H1 (cell line): ENCODE measurements at regions not wholly inside any gene's neighbourhood (a gene's known extent, or its start where the extent isn't known, plus 50 kb on each side); places are given as distances from the start of the nearest gene placed in this dataset.

Experiments used
- CTCF ChIA-PET: fragments of 300-600 bp; sonication (Branson Sonifier 250); formaldehyde crosslinking; loops from one replicate; lab custom pipeline; 2021; ENCODE audit not compliant: partially characterized antibody; lab: Charles Lee
- POLR2A ChIA-PET: fragments of 300-600 bp; sonication (Branson Sonifier 250); formaldehyde crosslinking; loops from one replicate; lab custom pipeline; 2021; ENCODE audit warnings: inconsistent platforms; ENCODE audit not compliant: partially characterized antibody; lab: Charles Lee
- DNase-seq, 2 experiments: peaks; one replicate each; pipeline versions ENCODE4 v3.0.0 to v3.0.0-alpha.2; 2010 to 2022; ENCODE audit warnings: low spot score in 2 of 2, low read depth in 1 of 2, mixed read lengths in 1 of 2
- FAIRE-seq: peaks from 2 replicates; lab custom pipeline; 2011; peaks lifted over from hg19 to GRCh38; lab: Jason Lieb, UNC
- H2AFZ ChIP-seq: 2 replicates; pipeline ENCODE4 v1.8.1; 2012; ENCODE audit warnings: low read length, inconsistent platforms
- H2AK5ac ChIP-seq: 2 replicates; pipeline ENCODE4 v1.6.1; 2013; ENCODE audit warnings: low read depth, low read length
- H2BK120ac ChIP-seq: replicated peaks from 2 replicates; pipeline ENCODE3; 2013; ENCODE audit warnings: low read depth, low read length, inconsistent platforms
- H2BK12ac ChIP-seq: 2 replicates; pipeline ENCODE4 v1.6.1; 2013; ENCODE audit warnings: low read depth, low read length
- H2BK15ac ChIP-seq: 2 replicates; pipeline ENCODE4 v1.6.1; 2013; ENCODE audit warnings: low read length
- H2BK20ac ChIP-seq: 2 replicates; pipeline ENCODE4 v1.6.1; 2013; ENCODE audit warnings: low read length
- H2BK5ac ChIP-seq: 2 replicates; pipeline ENCODE4 v1.6.1; 2013; ENCODE audit warnings: low read depth, low read length
- H3K14ac ChIP-seq: 2 replicates; pipeline ENCODE4 v1.6.1; 2013; ENCODE audit warnings: inconsistent platforms; ENCODE audit not compliant: insufficient read length
- H3K18ac ChIP-seq: 2 replicates; pipeline ENCODE4 v1.6.1; 2013; ENCODE audit warnings: low read length; ENCODE audit errors: extremely low read depth
- H3K23ac ChIP-seq: 2 replicates; pipeline ENCODE4 v1.6.1; 2013; ENCODE audit warnings: inconsistent platforms; ENCODE audit not compliant: insufficient read length
- H3K23me2 ChIP-seq: 2 replicates; pipeline ENCODE4 v1.6.1; 2013; ENCODE audit warnings: low read depth, low read length
- H3K27ac ChIP-seq: 2 replicates; pipeline ENCODE4 v1.6.1; 2011; ENCODE audit warnings: low read depth, low read length, inconsistent platforms
- H3K27me3 ChIP-seq, 4 experiments: replicated peaks in 1 of 4; 1 replicate in 1 of 4; 2 replicates in 3 of 4; pipeline versions ENCODE4 v1.6.1 to v1.8.1; 2011 to 2013; ENCODE audit warnings: low read length in 3 of 4, mild to moderate bottlenecking in 3 of 4, inconsistent platforms in 2 of 4, mixed read lengths in 2 of 4, moderate library complexity in 1 of 4; ENCODE audit not compliant: control insufficient read depth in 3 of 4, insufficient read depth in 3 of 4; ENCODE audit errors: extremely low read depth in 1 of 4
- H3K36me3 ChIP-seq, 4 experiments: 2 replicates each; pipeline versions ENCODE4 v1.6.1 to v1.8.1; 2011 to 2013; ENCODE audit warnings: mild to moderate bottlenecking in 4 of 4, low read length in 3 of 4, moderate library complexity in 2 of 4, control low read depth in 1 of 4, inconsistent platforms in 1 of 4; ENCODE audit not compliant: insufficient read depth in 4 of 4, control insufficient read depth in 2 of 4
- H3K4ac ChIP-seq: replicated peaks from 2 replicates; pipeline ENCODE3; 2013; ENCODE audit warnings: low read length, low read depth, mixed read lengths, inconsistent platforms; ENCODE audit not compliant: insufficient read length
- H3K4me1 ChIP-seq, 4 experiments: replicated peaks in 1 of 4; 1 replicate in 1 of 4; 2 replicates in 3 of 4; pipeline versions ENCODE4 v1.6.1 to v1.8.1; 2011 to 2013; ENCODE audit warnings: low read length in 3 of 4, inconsistent platforms in 2 of 4, mixed read lengths in 1 of 4; ENCODE audit not compliant: insufficient read depth in 4 of 4, control insufficient read depth in 3 of 4
- H3K4me2 ChIP-seq, 2 experiments: 2 replicates each; pipeline versions ENCODE4 v1.6.1 to v1.8.1; 2011 to 2013; ENCODE audit warnings: low read depth in 2 of 2, low read length in 2 of 2, control low read depth in 1 of 2, inconsistent platforms in 1 of 2, mild to moderate bottlenecking in 1 of 2; ENCODE audit not compliant: insufficient read depth in 1 of 2
- H3K4me3 ChIP-seq, 4 experiments: fragments of 200-600, 300-600 bp in 1 of 4; sonication (generic), shearing (Covaris generic), sonication (Bioruptor Twin) in 1 of 4; 2 replicates each; pipeline versions ENCODE4 v1.5.1 to v1.8.1; 2011 to 2016; ENCODE audit warnings: low read length in 4 of 4, low read depth in 3 of 4, control low read depth in 2 of 4, inconsistent platforms in 2 of 4, mild to moderate bottlenecking in 2 of 4, mixed read lengths in 1 of 4, moderate library complexity in 1 of 4; ENCODE audit not compliant: insufficient read depth in 2 of 4; ENCODE audit errors: extremely low read depth in 1 of 4
- H3K56ac ChIP-seq: replicated peaks from 2 replicates; pipeline ENCODE3; 2013; ENCODE audit warnings: low read depth, mild to moderate bottlenecking, mixed read lengths, low read length, inconsistent platforms; ENCODE audit not compliant: insufficient read length
- H3K79me1 ChIP-seq: 2 replicates; pipeline ENCODE4 v1.6.1; 2013; ENCODE audit warnings: low read depth, low read length, control low read depth
- H3K79me2 ChIP-seq, 2 experiments: 2 replicates each; pipeline versions ENCODE4 v1.6.1 to v1.8.1; 2012 to 2013; ENCODE audit warnings: low read length in 2 of 2, mild to moderate bottlenecking in 2 of 2, inconsistent platforms in 1 of 2; ENCODE audit not compliant: insufficient read depth in 2 of 2, control insufficient read depth in 1 of 2
- H3K9ac ChIP-seq, 4 experiments: replicated peaks in 1 of 4; 1 replicate in 1 of 4; 2 replicates in 3 of 4; pipeline versions ENCODE4 v1.6.1 to v1.8.1; 2011 to 2013; ENCODE audit warnings: low read depth in 3 of 4, low read length in 3 of 4, control low read depth in 2 of 4, mild to moderate bottlenecking in 2 of 4, moderate library complexity in 2 of 4, inconsistent platforms in 1 of 4; ENCODE audit errors: extremely low read depth in 1 of 4
- H3K9me3 ChIP-seq, 2 experiments: 2 replicates each; pipeline versions ENCODE4 v1.6.1 to v1.8.1; 2012 to 2013; ENCODE audit warnings: mild to moderate bottlenecking in 2 of 2, moderate library complexity in 2 of 2, control low read depth in 1 of 2, inconsistent platforms in 1 of 2, low read depth in 1 of 2, low read length in 1 of 2, mixed read lengths in 1 of 2; ENCODE audit not compliant: insufficient read depth in 2 of 2
- H4K20me1 ChIP-seq, 2 experiments: replicated peaks in 1 of 2; 2 replicates each; pipeline versions ENCODE3 to v1.8.1; 2011 to 2013; ENCODE audit warnings: inconsistent platforms in 2 of 2, low read length in 2 of 2, mild to moderate bottlenecking in 1 of 2; ENCODE audit not compliant: insufficient read depth in 2 of 2, control insufficient read depth in 1 of 2
- H4K5ac ChIP-seq: 2 replicates; pipeline ENCODE4 v1.6.1; 2013; ENCODE audit warnings: low read length, low read depth, mixed read lengths, inconsistent platforms; ENCODE audit not compliant: insufficient read length
- H4K8ac ChIP-seq: 2 replicates; pipeline ENCODE4 v1.8.0; 2013; ENCODE audit warnings: mild to moderate bottlenecking, moderate library complexity, low read length, inconsistent platforms; ENCODE audit not compliant: insufficient read depth; ENCODE audit errors: extremely low read depth
- H4K91ac ChIP-seq: replicated peaks from 2 replicates; pipeline ENCODE3; 2013; ENCODE audit warnings: low read length, mixed read lengths, inconsistent platforms; ENCODE audit not compliant: insufficient read length
- BACH1 ChIP-seq: IDR thresholded peaks from 2 replicates; pipeline ENCODE4 v1.6.1; 2012; ENCODE audit warnings: low read length, improper control_type of control experiment
- EP300 ChIP-seq, 2 experiments: IDR thresholded peaks; 1 replicate in 1 of 2; 2 replicates in 1 of 2; pipeline ENCODE4 v1.6.1; 2011 to 2012; ENCODE audit warnings: low read depth in 2 of 2, low read length in 2 of 2, mild to moderate bottlenecking in 2 of 2, borderline replicate concordance in 1 of 2, inconsistent platforms in 1 of 2, moderate library complexity in 1 of 2
- HDAC6 ChIP-seq: IDR thresholded peaks from one replicate; pipeline ENCODE4 v1.7.1; 2012; ENCODE audit warnings: low read depth, mild to moderate bottlenecking, inconsistent platforms, low read length, moderate library complexity
- JUND ChIP-seq: IDR thresholded peaks from 2 replicates; pipeline ENCODE4 v1.6.1; 2011; ENCODE audit warnings: mild to moderate bottlenecking, improper control_type of control experiment, low read length
- TAF1 ChIP-seq: IDR thresholded peaks from 2 replicates; pipeline ENCODE4 v1.6.1; 2011; ENCODE audit warnings: mild to moderate bottlenecking, low read depth, low read length
- TBP ChIP-seq: IDR thresholded peaks from 2 replicates; pipeline ENCODE4 v1.6.1; 2011; ENCODE audit warnings: low read depth, low read length, improper control_type of control experiment
- WGBS, 2 experiments: shearing (Covaris generic) in 1 of 2; methylation state at CpG; one replicate each; pipeline versions ENCODE4 v1.1.6 to v1.1.7; 2013 to 2015; ENCODE audit warnings: low lambda C conversion rate in 2 of 2, mixed read lengths in 2 of 2, inconsistent platforms in 1 of 2, low coverage in 1 of 2, missing lambda C conversion rate in 1 of 2; ENCODE audit not compliant: insufficient replicate concordance in 2 of 2, insufficient coverage in 1 of 2, insufficient read length in 1 of 2; ENCODE audit errors: extremely low coverage in 1 of 2, missing lambda C conversion rate in 1 of 2; 5-methylcytosine and 5-hydroxymethylcytosine counted together

DNA sequence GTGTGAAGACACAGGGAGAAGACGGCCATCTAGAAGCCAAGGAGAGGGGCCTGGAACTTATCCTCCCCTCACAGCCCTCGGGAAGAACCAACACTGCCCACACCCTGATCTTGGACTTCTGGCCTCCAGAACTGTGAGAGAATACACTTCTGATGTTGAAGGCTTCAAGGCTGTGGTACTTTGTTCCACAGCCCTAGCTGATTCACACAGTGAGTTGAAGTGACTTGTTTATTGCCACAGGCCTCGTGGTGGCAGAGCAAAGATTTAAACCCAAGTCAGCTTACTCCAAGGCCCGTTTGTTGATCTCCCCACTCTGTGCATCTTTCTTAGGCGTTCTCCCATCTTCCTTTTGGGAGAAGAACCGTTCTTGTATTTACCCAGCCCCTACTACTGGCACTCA is 72.8 kb downstream of the CYTL1 start:
- Histone ChIP-seq H3K79me2 (no peaks in the 10 kb centered on the region), H3K56ac (no peak overlapping the region), H4K91ac (no peak overlapping the region), H2AK5ac (no peak overlapping the region), H4K5ac (no peak overlapping the region), H3K9me3 (no peaks in the 10 kb centered on the region; a peak in 1 of 4 replicates), H2BK15ac (no peak overlapping the region), H3K14ac (no peak overlapping the region), H2BK12ac (no peak overlapping the region), H2AFZ (no peak overlapping the region), H3K4me1 (no peaks in the 10 kb centered on the region), H3K9ac (no peak overlapping the region), H2BK120ac (no peak overlapping the region), H3K79me1 (no peaks in the 10 kb centered on the region), H3K27me3 (no peaks in the 10 kb centered on the region; a peak in 1 of 7 replicates), H3K18ac (no peak overlapping the region), H3K4me3 (no peak overlapping the region), H3K23me2 (no peaks in the 10 kb centered on the region), H4K20me1 (no peaks in the 10 kb centered on the region), H3K36me3 (no peaks in the 10 kb centered on the region), H3K4ac (no peak overlapping the region), H2BK20ac (no peak overlapping the region), H4K8ac (no peak overlapping the region), H3K4me2 (no peak overlapping the region), H3K27ac (no peak overlapping the region), H3K23ac (no peak overlapping the region), H2BK5ac (no peak overlapping the region)
- ChIA-PET POLR2A (no interaction called here), CTCF (no interaction called here)
- 84% methylated on average over 6 of the region's 6 CpGs; no CpG with 5 or more reads in 1 of the 2 experiments for WGBS, 2 experiments
- no peak for FAIRE-seq
- DNase-seq: no peak
- TF ChIP-seq TAF1 (no peak), EP300 (IDR thresholded peaks at IDR 0.05; ENCODE audit: borderline replicate concordance in 1 of 2, low read depth in 2 of 2, low read length in 2 of 2) (no peak), HDAC6 (no peak), BACH1 (no peak), TBP (no peak), JUND (no peak)
